Osteoblast (primary cell): ENCODE measurements at regions not wholly inside any gene's neighbourhood (a gene's known extent, or its start where the extent isn't known, plus 50 kb on each side); places are given as distances from the start of the nearest gene placed in this dataset.

Experiments used
- DNase-seq: peaks from one replicate; pipeline ENCODE4 v3.0.0; 2011; ENCODE audit warnings: low spot score, mixed read lengths; ENCODE audit not compliant: insufficient read length; ENCODE audit errors: missing footprints
- H2AFZ ChIP-seq: 2 replicates; pipeline ENCODE4 v1.6.0; 2011; ENCODE audit warnings: mild to moderate bottlenecking, low read length
- H3K27ac ChIP-seq: 2 replicates; pipeline ENCODE4 v1.5.1; 2011; ENCODE audit warnings: mild to moderate bottlenecking, low read depth, low read length, moderate library complexity
- H3K27me3 ChIP-seq: 2 replicates; pipeline ENCODE4 v1.6.0; 2012; ENCODE audit warnings: mild to moderate bottlenecking, control low read depth, inconsistent platforms, low read length, moderate library complexity; ENCODE audit not compliant: insufficient read depth
- H3K36me3 ChIP-seq: 2 replicates; pipeline ENCODE4 v1.5.1; 2011; ENCODE audit warnings: mild to moderate bottlenecking, low read length, control low read depth, moderate library complexity; ENCODE audit not compliant: insufficient read depth
- H3K4me1 ChIP-seq: 2 replicates; pipeline ENCODE4 v1.5.1; 2011; ENCODE audit warnings: mild to moderate bottlenecking, low read length, control low read depth, moderate library complexity; ENCODE audit not compliant: insufficient read depth
- H3K4me2 ChIP-seq: 2 replicates; pipeline ENCODE4 v1.6.0; 2011; ENCODE audit warnings: mild to moderate bottlenecking, low read length; ENCODE audit not compliant: insufficient read depth
- H3K4me3 ChIP-seq: fragments of 200-600 bp; sonication (generic); 3 replicates; pipeline ENCODE4 v1.5.1; 2012; ENCODE audit warnings: mild to moderate bottlenecking, low read length, inconsistent platforms; ENCODE audit not compliant: insufficient read depth
- H3K79me2 ChIP-seq: 2 replicates; pipeline ENCODE4 v1.6.0; 2012; ENCODE audit warnings: mild to moderate bottlenecking, low read length, control low read depth, inconsistent platforms; ENCODE audit not compliant: insufficient read depth
- H3K9me3 ChIP-seq: 2 replicates; pipeline ENCODE4 v1.5.1; 2011; ENCODE audit warnings: low read depth, low read length, control low read depth
- H4K20me1 ChIP-seq: 2 replicates; pipeline ENCODE4 v1.6.0; 2012; ENCODE audit warnings: mild to moderate bottlenecking, low read length, control low read depth; ENCODE audit not compliant: insufficient read depth
- CTCF ChIP-seq: IDR thresholded peaks from 2 replicates; pipeline ENCODE4 v1.5.1; 2011; ENCODE audit warnings: mild to moderate bottlenecking, low read depth, low read length, moderate library complexity; ENCODE audit errors: extremely low read depth

DNA sequence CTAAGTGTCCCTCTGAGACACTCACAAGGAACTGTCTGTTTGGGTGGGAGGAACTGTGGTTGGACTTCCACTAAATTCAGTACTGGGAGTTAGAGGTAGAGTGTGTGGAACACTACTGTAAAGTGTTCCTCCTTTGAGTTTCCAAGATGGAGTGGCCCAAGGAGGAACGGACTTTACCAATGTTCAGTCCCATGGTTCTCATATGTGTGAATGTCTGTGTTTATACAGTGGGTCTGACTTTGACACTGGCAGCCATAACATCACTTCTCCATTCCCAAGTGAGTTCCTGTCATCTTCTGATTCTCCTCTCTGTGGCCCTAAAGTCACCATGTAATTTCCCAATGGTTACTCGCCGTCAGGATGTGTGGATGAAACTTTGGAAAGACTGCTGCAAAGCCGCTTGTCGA, 136.8 kb upstream of the SERP2 start:
- H3K79me2 ChIP-seq = no peaks in the 10 kb centered on the region
- no peaks in the 10 kb centered on the region for H4K20me1 ChIP-seq
- no peaks in the 10 kb centered on the region for H3K9me3 ChIP-seq
- no peaks in the 10 kb centered on the region for H3K36me3 ChIP-seq
- DNase-seq = no peak
- H3K4me1 ChIP-seq = peaks cover 38% of the 10 kb centered on the region
- no peaks in the 10 kb centered on the region for H3K27me3 ChIP-seq
- H3K4me2 ChIP-seq = peak overlapping the region; percentile 33
- TF ChIP-seq CTCF = no peak
- H3K27ac ChIP-seq = peak overlapping the region; percentile 80
- H3K4me3 ChIP-seq = no peak overlapping the region
- H2AFZ ChIP-seq = peak overlapping the region; percentile 41

- Histone ChIP-seq H3K4me1 (peaks cover 33% of the 10 kb centered on the region), H3K79me2 (no peaks in the 10 kb centered on the region), H3K4me2 (peak overlapping the region; percentile 33), H4K20me1 (no peaks in the 10 kb centered on the region), H3K27me3 (no peaks in the 10 kb centered on the region), H2AFZ (peak overlapping the region; percentile 41), H3K4me3 (no peak overlapping the region), H3K9me3 (no peaks in the 10 kb centered on the region), H3K36me3 (no peaks in the 10 kb centered on the region), H3K27ac (peak overlapping the region; percentile 80)
- no peak for TF ChIP-seq CTCF
- DNase-seq = peak; percentile 88
Observed at GRCh38 chr13:44237276-44237767, 136.3 kb upstream of the SERP2 start.

- Histone ChIP-seq H4K20me1 (no peaks in the 10 kb centered on the region), H3K27me3 (no peaks in the 10 kb centered on the region), H3K4me2 (peak overlapping the region; percentile 33), H3K9me3 (no peaks in the 10 kb centered on the region), H3K79me2 (no peaks in the 10 kb centered on the region), H3K36me3 (no peaks in the 10 kb centered on the region), H2AFZ (peak overlapping the region; percentile 8), H3K4me1 (peaks cover 34% of the 10 kb centered on the region), H3K4me3 (no peak overlapping the region), H3K27ac (peak overlapping the region; percentile 67)
- DNase-seq = no peak
- TF ChIP-seq CTCF = no peak
Observed at GRCh38 chr13:44237881-44238421, 135.7 kb upstream of the SERP2 start.

- Histone ChIP-seq H3K4me3 (no peak overlapping the region), H3K79me2 (no peaks in the 10 kb centered on the region), H3K9me3 (no peaks in the 10 kb centered on the region), H3K4me1 (peaks cover 36% of the 10 kb centered on the region), H3K36me3 (no peaks in the 10 kb centered on the region), H3K27ac (no peak overlapping the region), H2AFZ (no peak overlapping the region), H4K20me1 (no peaks in the 10 kb centered on the region), H3K27me3 (no peaks in the 10 kb centered on the region), H3K4me2 (no peak overlapping the region)
- no peak for TF ChIP-seq CTCF
- DNase-seq = no peak
Observed at GRCh38 chr13:44240611-44241145, 132.9 kb upstream of the SERP2 start.
